ENCODE measurements at regions not wholly inside any gene's neighbourhood (a gene's known extent, or its start where the extent isn't known, plus 50 kb on each side); places are given as distances from the start of the nearest gene placed in this dataset.

GRCh38 chrX:75673468-75673867 lies 111.6 kb downstream of the MAGEE2 start:
- Histone ChIP-seq H3K9me3 (replicated peaks; ENCODE audit: control insufficient read depth, low read depth, low read length) (peaks cover 3% of the 10 kb centered on the region), H3K27ac (ENCODE audit: low read length) (no peak overlapping the region), H3K4me3 (ENCODE audit: low read length) (no peak overlapping the region), H3K4me1 (ENCODE audit: control insufficient read depth, insufficient read depth, low read length) (no peaks in the 10 kb centered on the region), H3K36me3 (ENCODE audit: control insufficient read depth, insufficient read depth, low read length) (no peaks in the 10 kb centered on the region), H3K27me3 (ENCODE audit: control insufficient read depth, insufficient read depth, low read length) (no peaks in the 10 kb centered on the region)
- DNase-seq: no peak
- 43% methylated on average over 1 of the region's 2 CpGs for WGBS (ENCODE audit: insufficient coverage)

- Histone ChIP-seq H3K9me3 (replicated peaks; ENCODE audit: control insufficient read depth, low read depth, low read length) (no peaks in the 10 kb centered on the region), H3K4me3 (ENCODE audit: low read length) (no peak overlapping the region), H3K36me3 (ENCODE audit: control insufficient read depth, insufficient read depth, low read length) (no peaks in the 10 kb centered on the region), H3K27me3 (ENCODE audit: control insufficient read depth, insufficient read depth, low read length) (no peaks in the 10 kb centered on the region), H3K4me1 (ENCODE audit: control insufficient read depth, insufficient read depth, low read length) (no peaks in the 10 kb centered on the region), H3K27ac (ENCODE audit: low read length) (no peak overlapping the region)
- no CpG with 5 or more reads among the region's 1 CpG for WGBS (ENCODE audit: insufficient coverage)
- no peak for DNase-seq
Observed at GRCh38 chrX:75655627-75656026, 129.4 kb downstream of the MAGEE2 start.

- no peaks in the 10 kb centered on the region for H3K36me3 ChIP-seq (ENCODE audit: control insufficient read depth, insufficient read depth, low read length)
- no peak overlapping the region for H3K4me3 ChIP-seq (ENCODE audit: low read length)
- H3K9me3 ChIP-seq (replicated peaks; ENCODE audit: control insufficient read depth, low read depth, low read length): peaks cover 15% of the 10 kb centered on the region
- DNase-seq: no peak
- H3K27ac ChIP-seq (ENCODE audit: low read length): no peak overlapping the region
- H3K27me3 ChIP-seq (ENCODE audit: control insufficient read depth, insufficient read depth, low read length): no peaks in the 10 kb centered on the region
- WGBS (ENCODE audit: insufficient coverage): no CpG with 5 or more reads among the region's 1 CpG
- no peaks in the 10 kb centered on the region for H3K4me1 ChIP-seq (ENCODE audit: control insufficient read depth, insufficient read depth, low read length)
Observed at GRCh38 chrX:75649829-75650228, 127.0 kb upstream of the ZDHHC15 start.

GRCh38 chrX:75648803-75649588 lies 126.2 kb upstream of the ZDHHC15 start:
- 79% methylated on average over 15 of the region's 16 CpGs for WGBS (ENCODE audit: insufficient coverage)
- Histone ChIP-seq H3K9me3 (replicated peaks; ENCODE audit: control insufficient read depth, low read depth, low read length) (peaks cover 15% of the 10 kb centered on the region), H3K27ac (ENCODE audit: low read length) (no peak overlapping the region), H3K27me3 (ENCODE audit: control insufficient read depth, insufficient read depth, low read length) (no peaks in the 10 kb centered on the region), H3K4me1 (ENCODE audit: control insufficient read depth, insufficient read depth, low read length) (no peaks in the 10 kb centered on the region), H3K4me3 (ENCODE audit: low read length) (no peak overlapping the region), H3K36me3 (ENCODE audit: control insufficient read depth, insufficient read depth, low read length) (no peaks in the 10 kb centered on the region)
- DNase-seq: no peak

GRCh38 chrX:75642811-75643361 lies 120.0 kb upstream of the ZDHHC15 start:
- peaks cover 3% of the 10 kb centered on the region for H3K4me1 ChIP-seq (ENCODE audit: control insufficient read depth, insufficient read depth, low read length)
- no peaks in the 10 kb centered on the region for H3K36me3 ChIP-seq (ENCODE audit: control insufficient read depth, insufficient read depth, low read length)
- H3K27me3 ChIP-seq (ENCODE audit: control insufficient read depth, insufficient read depth, low read length): no peaks in the 10 kb centered on the region
- H3K27ac ChIP-seq (ENCODE audit: low read length): no peak overlapping the region
- DNase-seq: no peak
- H3K4me3 ChIP-seq (ENCODE audit: low read length): no peak overlapping the region
- no CpG with 5 or more reads among the region's 3 CpGs for WGBS (ENCODE audit: insufficient coverage)
- no peaks in the 10 kb centered on the region for H3K9me3 ChIP-seq (replicated peaks; ENCODE audit: control insufficient read depth, low read depth, low read length)

GRCh38 chrX:75638332-75638731 lies 115.5 kb upstream of the ZDHHC15 start:
- peak; percentile 73 for DNase-seq
- H3K4me3 ChIP-seq (ENCODE audit: low read length): no peak overlapping the region

GRCh38 chrX:75625232-75625631 lies 102.4 kb upstream of the ZDHHC15 start:
- H3K4me3 ChIP-seq (ENCODE audit: low read length): no peak overlapping the region
- no peak overlapping the region for H3K27ac ChIP-seq (ENCODE audit: low read length)
- H3K27me3 ChIP-seq (ENCODE audit: control insufficient read depth, insufficient read depth, low read length): no peaks in the 10 kb centered on the region
- H3K9me3 ChIP-seq (replicated peaks; ENCODE audit: control insufficient read depth, low read depth, low read length): no peaks in the 10 kb centered on the region
- no peaks in the 10 kb centered on the region for H3K4me1 ChIP-seq (ENCODE audit: control insufficient read depth, insufficient read depth, low read length)
- no peak for DNase-seq
- 67% methylated on average over 1 of the region's 1 CpG for WGBS (ENCODE audit: insufficient coverage)
- no peaks in the 10 kb centered on the region for H3K36me3 ChIP-seq (ENCODE audit: control insufficient read depth, insufficient read depth, low read length)

More at GRCh38 chrX:75638332-75638731, 115.5 kb upstream of the ZDHHC15 start:
- no CpG with 5 or more reads among the region's 3 CpGs for WGBS (ENCODE audit: insufficient coverage)
- Histone ChIP-seq H3K4me1 (ENCODE audit: control insufficient read depth, insufficient read depth, low read length) (peaks cover 3% of the 10 kb centered on the region), H3K27ac (ENCODE audit: low read length) (no peak overlapping the region), H3K27me3 (ENCODE audit: control insufficient read depth, insufficient read depth, low read length) (no peaks in the 10 kb centered on the region), H3K9me3 (replicated peaks; ENCODE audit: control insufficient read depth, low read depth, low read length) (no peaks in the 10 kb centered on the region), H3K36me3 (ENCODE audit: control insufficient read depth, insufficient read depth, low read length) (no peaks in the 10 kb centered on the region)

- Histone ChIP-seq H3K27me3 (ENCODE audit: control insufficient read depth, insufficient read depth, low read length) (no peaks in the 10 kb centered on the region), H3K9me3 (replicated peaks; ENCODE audit: control insufficient read depth, low read depth, low read length) (no peaks in the 10 kb centered on the region), H3K4me3 (ENCODE audit: low read length) (no peak overlapping the region), H3K4me1 (ENCODE audit: control insufficient read depth, insufficient read depth, low read length) (no peaks in the 10 kb centered on the region), H3K36me3 (ENCODE audit: control insufficient read depth, insufficient read depth, low read length) (no peaks in the 10 kb centered on the region), H3K27ac (ENCODE audit: low read length) (no peak overlapping the region)
- 83% methylated on average over 1 of the region's 1 CpG for WGBS (ENCODE audit: insufficient coverage)
- DNase-seq: no peak
Observed at GRCh38 chrX:75623535-75623934, 100.7 kb upstream of the ZDHHC15 start.

GRCh38 chrX:75609406-75609805 lies 86.6 kb upstream of the ZDHHC15 start:
- H3K27me3 ChIP-seq (ENCODE audit: control insufficient read depth, insufficient read depth, low read length): no peaks in the 10 kb centered on the region
- WGBS (ENCODE audit: insufficient coverage): 48% methylated on average over 4 of the region's 5 CpGs
- no peak for DNase-seq

GRCh38 chrX:75603833-75604232 lies 81.0 kb upstream of the ZDHHC15 start:
- Histone ChIP-seq H3K4me1 (ENCODE audit: control insufficient read depth, insufficient read depth, low read length) (no peaks in the 10 kb centered on the region), H3K27ac (ENCODE audit: low read length) (no peak overlapping the region), H3K9me3 (replicated peaks; ENCODE audit: control insufficient read depth, low read depth, low read length) (no peaks in the 10 kb centered on the region), H3K4me3 (ENCODE audit: low read length) (no peak overlapping the region), H3K36me3 (ENCODE audit: control insufficient read depth, insufficient read depth, low read length) (no peaks in the 10 kb centered on the region), H3K27me3 (ENCODE audit: control insufficient read depth, insufficient read depth, low read length) (no peaks in the 10 kb centered on the region)
- DNase-seq: peak; percentile 59

More at GRCh38 chrX:75609406-75609805, 86.6 kb upstream of the ZDHHC15 start:
- no peaks in the 10 kb centered on the region for H3K4me1 ChIP-seq (ENCODE audit: control insufficient read depth, insufficient read depth, low read length)
- no peak overlapping the region for H3K27ac ChIP-seq (ENCODE audit: low read length)
- H3K4me3 ChIP-seq (ENCODE audit: low read length): no peak overlapping the region
- H3K9me3 ChIP-seq (replicated peaks; ENCODE audit: control insufficient read depth, low read depth, low read length): no peaks in the 10 kb centered on the region
- no peaks in the 10 kb centered on the region for H3K36me3 ChIP-seq (ENCODE audit: control insufficient read depth, insufficient read depth, low read length)
